ENCODE measurements at regions not wholly inside any gene's neighbourhood (a gene's known extent, or its start where the extent isn't known, plus 50 kb on each side); places are given as distances from the start of the nearest gene placed in this dataset.
"Not testable (repeated sequence)": the region's sequence is repeated elsewhere in the genome, so short reads cannot be mapped to it uniquely, and the experiment has no call there.

DNA sequence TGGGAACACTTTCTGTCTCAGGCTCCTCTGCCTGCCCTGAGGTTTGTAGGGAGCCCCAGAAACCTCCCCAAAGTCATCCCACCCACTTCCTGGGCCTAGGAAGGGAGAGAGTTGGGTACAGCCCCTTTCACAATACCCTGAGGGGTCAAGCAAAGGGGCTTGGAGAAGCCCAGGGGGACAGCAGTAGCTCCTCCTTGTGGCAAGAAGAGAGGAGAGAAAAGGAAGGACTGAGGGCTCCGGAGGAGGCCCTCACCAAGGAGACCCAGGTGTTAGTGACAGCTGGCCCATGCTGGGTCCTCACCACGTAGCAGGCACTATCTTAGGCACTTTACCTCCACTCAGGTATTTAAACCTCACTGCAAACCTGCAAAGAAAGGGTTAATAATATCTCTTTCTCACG, 112.8 kb downstream of the IRX5 start:
- no peak for DNase-seq

DNA sequence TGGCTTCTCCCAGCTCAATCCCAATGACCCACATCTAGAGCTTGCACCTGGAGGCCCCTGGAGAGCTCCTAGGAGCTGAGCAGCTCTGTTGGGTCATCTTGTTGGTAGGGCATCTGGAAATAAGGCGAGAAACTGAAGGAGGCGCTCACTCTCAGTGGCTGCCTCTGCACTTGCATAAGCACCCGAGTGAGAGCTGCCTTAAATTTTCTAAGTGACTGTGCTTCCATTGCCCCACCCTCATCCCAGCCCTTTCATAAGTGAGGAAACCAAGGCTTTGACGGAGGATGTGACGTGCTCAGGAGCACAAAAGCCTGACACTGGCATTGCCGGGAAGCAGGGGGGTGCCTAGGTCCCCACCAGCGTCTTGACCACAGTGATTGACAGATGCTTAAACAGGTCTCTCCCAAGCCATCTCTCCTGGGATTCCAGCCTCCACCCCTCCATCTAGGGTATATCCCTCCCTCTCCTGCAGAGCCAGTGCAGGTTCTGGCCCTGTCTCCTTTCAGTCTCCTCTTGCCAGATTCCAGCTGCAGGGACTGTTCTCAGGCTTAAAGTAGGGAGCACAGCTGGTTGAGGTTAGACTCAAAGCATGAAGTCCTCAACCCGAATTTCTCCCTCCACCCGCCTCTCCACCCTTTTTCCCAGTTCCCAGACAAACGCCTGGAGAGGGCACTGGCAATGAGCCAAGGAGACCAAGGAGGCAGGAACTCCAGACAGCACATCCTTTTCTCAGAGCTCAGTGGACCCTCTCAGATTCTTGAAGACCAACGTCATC, 113.7 kb downstream of the IRX5 start:
- peak; percentile 2 for DNase-seq

DNA sequence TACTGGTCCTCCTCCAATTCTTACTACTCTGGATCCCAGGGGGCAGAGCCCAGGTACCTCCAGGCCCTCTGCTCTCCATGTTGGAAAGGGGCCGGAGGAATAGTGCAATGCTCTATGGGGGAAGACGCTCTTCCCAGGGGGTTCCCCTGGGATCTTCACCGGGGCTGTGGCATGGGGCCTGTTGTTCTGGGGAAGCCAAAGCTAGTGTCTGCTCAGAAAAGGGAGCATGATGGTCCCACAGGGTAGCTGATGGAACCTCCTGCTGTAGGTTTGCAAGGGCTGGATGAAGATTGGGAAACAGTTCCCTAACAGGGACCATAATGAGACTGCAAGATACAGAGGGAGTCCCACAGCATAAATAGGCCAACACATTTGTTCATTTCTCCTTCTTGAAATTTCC, 114.7 kb downstream of the IRX5 start:
- no peak for DNase-seq

DNA sequence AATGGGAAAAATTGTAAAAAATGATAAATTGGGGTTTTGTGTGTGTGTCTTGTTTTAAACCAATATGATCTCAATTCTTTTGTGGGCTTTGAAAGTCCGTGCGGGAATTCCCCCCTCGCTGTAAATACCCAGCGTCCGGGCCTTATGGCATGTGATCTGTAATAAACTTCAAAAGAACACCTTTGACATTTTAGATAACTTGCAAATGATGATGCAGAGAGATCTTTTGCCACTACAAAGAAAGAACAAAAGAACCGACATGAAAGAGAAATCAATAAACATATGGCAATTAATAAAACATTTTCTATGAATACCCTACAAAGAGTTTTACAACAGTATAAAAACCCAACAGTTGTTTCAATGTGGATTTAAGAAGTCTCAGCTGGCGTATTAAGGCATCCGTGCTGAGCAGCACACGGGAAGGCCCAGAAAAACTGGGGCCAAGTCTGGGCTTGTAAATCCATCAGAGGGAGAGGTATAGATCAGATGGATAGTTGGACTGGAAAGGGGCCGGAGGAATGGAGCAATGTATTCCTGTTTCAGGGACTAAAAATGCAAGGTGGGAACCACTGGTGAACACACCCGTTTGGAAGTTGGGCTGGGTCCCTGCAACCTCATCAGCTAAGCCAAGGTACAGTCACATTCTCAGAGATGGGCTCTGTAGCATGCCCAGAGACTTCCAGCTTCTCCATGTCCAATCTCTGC, 115.2 kb downstream of the IRX5 start:
- DNase-seq, result peak; percentile 3

DNA sequence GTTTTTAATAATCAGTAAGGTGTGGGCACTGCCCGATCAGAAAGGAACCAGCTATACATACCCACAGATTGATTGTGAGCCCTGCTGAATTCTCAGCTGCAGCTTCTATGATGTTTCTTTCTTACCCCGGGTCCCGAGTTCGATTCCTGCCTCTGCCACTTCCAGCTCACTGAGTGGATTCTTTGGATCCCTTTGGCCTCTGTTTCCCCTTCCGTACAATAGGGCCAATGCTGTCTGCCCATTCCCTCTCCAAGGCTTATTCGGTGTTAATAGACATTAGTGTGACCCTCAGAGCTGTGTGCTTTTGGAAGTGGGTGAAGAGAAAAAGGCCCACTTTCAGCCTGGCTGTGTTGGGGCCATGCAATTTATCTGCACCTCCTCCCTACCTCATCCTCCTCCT, 115.8 kb downstream of the IRX5 start:
- no peak for DNase-seq

DNA sequence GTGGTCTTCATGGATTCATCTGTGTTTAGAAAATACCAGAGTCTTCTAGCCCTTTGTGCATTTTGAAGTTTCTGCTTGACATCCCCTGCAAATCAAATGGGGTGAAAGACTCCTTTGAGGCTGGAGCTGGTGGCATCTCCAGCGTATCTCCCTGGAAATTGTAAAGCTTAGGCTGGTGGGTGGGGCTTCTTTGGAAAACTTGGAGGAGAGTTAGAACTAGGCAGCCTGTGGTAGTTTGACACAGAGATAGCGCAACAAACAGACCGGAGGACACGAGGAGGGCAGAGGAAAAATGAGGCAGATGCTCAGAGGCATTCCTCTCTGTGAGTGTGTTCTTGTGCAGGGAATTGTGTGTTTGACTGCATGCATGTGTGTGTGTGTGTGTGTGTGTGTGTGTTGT, 116.3 kb downstream of the IRX5 start:
- DNase-seq, result peak; percentile 13

DNA sequence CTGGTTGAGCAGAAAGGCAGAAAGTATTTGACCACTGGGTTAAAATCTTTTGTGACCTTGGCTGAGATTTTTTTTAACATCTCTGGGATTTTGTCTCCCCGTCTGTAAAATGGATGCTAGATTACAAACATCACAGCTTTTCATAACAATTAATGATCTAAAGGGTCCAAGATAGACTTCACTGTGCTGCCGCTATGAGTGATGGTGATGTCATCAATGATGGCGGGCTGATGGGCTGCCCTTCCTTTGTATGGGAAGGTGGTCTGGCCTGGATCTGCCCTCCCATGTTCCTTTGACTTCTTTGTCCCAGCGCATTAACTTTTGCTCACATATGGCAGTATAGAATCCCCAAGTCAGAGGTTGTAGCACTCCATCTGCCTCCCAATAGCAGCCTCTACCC, 116.7 kb downstream of the IRX5 start:
- DNase-seq, result peak; percentile 1

DNA sequence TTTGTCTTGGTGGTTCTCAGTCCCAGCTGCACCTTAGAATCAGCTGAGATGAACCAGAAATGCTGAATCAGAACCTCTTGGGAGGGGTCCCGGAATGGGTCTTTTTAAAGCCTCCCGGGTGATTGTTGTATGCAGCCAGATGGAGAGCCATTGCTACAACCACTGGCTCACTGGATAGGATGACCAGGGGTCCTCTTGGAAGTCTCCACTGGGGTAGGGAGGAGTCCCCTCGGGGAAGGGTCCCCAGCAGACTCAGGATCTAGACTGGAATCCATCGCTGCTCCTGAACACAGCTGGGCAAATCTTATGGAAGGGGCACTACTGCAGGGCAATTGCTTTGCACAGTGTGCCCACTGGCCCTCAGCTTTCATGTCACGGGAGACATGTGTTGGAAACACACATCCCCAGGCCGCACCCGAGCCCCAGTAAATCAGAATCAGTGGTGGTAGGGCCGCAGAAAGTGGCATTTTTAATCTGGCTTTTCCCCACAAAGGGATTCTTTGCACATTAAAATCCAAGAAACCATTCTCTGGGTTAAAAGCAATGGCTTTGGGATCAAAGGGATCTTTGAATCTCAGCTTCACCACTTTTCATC, 117.3 kb downstream of the IRX5 start:
- DNase-seq, result peak; percentile 1

DNA sequence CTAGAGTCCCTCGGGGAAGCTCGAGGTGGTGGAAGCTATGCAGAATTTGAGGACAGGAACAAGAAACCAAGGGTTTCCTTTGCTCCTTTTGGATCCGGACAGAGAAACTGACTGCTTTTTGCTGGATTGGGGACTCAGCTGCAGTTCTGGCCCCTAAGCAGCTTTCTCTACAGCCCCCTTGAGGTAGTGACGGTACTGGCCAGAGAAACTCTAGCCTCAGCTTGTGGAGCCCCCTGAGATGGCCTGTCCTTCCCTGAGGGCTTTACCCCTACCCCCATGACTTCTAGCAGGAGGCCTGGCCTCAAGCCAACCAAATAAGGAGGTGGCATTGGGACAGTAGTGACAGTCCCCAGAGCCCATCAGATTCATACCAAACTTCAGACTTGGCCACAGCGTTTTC, 118.1 kb downstream of the IRX5 start:
- peak; percentile 1 for DNase-seq

DNA sequence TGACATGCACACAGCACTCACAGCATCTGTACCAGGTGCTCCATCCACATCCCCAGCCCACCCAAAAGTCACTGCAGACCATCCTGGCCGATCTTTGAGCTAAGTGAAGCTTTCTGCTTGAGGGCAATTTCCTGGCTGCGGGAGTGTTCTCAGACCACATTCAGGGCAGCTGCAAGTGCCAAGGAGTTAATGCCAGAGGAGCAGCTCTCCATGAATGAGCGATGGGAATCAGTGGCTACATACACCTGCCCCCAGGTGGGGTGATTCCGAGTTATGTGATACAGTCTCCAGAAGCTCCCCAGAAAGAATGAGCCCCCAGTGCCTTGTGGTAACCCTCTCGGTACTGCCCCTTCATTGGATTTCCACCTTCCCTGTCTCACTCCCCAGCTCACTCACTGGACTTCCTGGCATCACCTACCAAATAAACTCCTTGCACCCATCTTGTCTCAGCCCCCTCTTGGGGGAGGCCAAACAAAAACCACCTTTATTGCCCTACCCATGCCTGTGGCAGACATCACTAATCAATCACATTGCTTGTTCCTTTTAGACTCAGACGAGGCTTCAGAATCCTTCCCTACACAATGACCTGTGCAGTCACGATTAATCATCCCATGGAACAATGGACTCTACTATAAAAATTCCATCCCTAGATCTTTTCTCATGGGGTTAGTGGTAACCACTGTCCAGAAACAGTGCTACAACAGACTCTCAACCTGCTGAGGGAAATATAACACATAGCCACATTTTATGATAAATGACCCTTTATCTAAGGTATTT, 121.1 kb downstream of the IRX5 start:
- no peak for DNase-seq

DNA sequence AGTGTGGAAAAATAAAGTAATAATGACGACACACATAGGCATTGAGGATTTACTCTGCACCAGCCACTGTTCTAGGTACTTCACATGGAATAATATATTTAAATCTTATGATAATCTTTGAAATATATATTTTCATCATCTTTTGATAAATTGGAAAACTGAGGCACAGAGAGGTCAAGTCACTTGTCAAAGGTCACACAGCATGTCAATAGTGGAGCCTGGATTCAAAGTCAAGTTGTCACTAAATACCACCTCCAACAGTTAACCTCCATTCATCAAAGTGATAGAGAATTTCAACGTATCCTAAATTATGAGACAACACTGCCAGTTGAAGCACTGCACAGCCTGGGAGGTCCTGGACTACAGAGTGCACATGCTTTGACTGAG, 121.7 kb downstream of the IRX5 start:
- no peak for DNase-seq

DNA sequence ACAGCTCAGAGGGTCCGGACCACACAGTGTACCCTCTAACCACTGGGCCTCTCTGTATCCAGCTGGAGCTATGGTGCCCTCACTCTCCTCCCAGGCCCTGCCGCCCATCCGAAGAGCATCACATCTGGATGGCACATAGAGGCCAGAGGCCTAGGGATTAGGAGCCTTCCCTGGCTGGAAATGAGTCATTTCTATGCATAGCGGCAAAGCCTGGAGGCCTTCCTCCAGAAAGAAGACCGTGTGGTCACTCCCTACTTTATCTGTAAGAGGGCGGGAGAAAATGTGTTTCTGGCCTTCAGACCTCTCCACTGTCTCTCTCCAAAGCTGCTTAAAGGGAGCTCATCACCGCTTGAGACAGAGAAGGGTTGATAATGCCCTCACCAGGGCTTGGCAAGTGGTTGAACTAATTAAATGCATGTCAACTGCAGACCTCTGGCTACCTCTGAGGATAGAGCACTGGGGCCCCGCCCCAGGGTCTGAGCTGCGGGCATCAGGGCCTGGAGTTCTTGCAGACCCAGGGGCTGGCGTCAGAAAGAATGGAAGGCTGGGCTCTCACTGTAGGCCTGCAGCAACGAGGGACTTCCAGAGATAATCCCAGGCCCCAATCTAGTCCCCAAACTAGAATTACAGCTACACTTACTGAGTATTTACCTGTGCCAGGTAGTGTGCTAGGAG, 122.2 kb downstream of the IRX5 start:
- DNase-seq, result no peak

DNA sequence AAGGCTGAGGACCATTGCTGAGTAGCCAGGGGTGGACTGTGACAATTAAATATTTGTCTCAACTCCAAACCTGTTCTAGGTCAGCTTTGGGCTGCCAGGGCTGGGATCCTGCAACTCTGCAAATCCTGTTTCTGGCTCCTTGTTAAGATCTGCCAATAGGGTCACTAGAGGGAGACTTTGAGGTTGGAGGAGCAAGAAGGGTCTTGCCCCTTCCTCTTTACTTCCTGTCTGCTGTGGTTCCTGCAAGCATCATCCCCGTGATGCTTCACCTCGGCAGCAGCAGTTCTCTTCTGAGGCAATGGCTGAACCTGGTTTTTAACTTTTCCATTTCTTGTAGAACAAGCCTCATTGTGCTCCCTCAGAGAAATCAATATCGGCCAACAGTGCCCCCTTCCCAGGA, 124.6 kb downstream of the IRX5 start:
- no peak for DNase-seq

DNA sequence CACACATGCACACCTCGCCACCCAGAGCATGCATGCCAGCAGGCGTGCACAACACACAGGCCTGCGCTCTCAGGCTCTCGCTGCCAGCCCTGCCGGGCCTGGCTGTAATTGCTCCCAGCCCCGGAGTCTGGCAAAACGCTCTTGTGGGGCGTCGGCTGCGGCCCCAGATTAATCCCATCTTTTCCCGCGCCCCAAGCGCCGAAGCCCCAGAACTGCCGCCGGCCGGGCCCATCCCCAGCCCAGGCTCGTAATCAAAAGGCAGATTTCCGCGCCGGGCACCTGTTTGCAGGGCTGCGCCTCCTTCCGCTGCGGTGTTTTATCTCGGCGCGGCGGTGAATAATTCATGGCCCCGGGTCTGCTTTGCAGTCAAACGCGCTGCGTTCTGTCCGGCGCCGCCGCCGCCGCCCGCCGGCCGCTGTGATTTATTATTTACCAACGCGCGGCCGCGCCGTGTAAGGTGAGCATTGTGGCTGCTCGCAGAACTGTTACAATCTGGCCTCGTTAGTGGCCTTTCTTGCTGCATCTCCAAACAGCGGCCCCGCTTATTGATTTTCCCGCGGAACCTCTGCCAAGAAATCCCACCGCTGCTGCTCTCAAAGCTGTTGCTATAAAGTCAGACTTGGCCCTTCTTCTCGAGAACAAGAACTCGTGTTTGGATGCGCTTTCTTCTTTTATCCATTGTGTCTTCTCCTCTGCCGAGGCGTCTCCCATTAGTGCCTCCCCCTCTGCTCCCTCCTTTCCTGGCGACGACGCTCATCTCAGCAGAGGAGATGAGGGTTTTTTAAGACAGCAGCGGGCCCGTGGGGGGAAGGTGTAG, 126.1 kb downstream of the IRX5 start:
- peak; percentile 94 for DNase-seq

DNA sequence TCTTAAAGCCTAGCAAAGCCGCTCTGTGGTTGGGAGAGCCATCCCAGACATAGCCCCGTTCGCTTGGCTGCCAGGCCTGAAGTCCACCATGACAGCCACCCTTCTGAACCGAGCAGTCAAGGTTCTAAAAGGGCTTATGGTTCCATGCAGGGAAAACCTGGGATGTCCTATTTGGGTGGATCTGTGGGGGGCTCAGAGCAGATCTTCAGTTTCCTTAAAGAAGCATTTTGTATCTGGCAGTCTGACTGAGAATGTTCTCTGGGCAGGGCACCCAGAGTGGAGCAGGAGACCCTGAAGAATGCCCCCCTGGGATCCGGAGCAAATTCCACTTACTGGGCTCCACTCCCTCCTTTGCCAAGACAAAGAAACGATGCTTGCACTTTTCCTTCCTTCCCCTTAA, 127.2 kb downstream of the IRX5 start:
- DNase-seq, result no peak

DNA sequence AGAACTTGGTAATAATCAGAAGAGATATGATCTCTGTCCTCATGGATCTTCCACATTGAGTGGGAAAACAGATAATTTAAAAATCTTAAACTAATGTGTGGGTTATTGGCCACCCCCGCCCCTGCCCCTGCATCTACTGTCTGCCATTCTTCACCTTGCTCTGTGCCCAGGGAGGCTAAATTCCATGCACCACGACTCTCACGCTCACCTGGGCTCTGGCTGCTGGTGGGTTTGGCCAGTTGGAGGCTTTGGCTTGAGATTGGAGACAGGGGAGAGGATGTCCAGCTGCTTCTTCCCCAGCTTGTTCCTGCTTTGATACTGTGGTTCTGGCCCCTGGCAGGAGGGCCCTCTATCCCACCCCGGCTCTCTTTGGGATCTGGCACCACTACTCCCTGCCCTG, 127.9 kb downstream of the IRX5 start:
- DNase-seq, result no peak

DNA sequence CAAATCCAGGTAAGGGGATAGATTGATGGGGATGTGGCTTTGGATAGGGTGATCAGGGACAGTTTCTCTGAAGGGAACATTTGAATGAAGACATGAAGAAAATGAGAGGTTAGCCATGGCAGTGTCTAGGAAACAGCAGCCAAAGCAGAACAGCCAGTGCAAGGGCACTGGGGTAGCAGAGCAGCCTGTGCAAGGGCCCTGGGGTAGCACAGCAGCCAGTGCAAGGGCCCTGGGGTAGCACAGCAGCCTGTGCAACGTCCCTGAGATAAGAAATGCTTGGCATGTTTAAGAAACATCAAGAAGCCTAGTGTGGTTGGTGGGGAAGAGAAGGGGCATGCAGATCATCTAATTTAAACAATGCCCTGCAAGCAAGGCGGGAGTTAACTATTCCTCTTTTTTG, 128.5 kb downstream of the IRX5 start:
- DNase-seq, result no peak

DNA sequence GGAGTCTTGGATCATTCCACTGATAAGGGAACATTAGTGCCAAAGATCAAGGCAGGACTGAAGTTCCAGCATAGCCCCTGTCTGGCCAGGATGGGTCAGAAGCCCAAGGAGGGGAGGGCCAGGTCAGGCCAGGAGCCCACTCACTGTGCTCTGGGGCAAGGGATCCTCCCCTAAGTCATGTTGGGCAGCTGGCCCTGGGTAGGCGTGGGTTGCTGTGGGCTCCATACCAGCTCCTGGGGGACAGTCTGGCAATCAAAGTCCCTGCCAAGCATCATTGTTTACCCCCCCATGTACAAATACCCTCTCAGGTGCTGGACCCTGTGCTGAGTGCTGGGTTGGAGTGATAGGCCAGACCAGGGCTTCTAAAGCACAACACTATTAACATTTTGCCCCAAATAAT, 130.5 kb downstream of the IRX5 start:
- no peak for DNase-seq

DNA sequence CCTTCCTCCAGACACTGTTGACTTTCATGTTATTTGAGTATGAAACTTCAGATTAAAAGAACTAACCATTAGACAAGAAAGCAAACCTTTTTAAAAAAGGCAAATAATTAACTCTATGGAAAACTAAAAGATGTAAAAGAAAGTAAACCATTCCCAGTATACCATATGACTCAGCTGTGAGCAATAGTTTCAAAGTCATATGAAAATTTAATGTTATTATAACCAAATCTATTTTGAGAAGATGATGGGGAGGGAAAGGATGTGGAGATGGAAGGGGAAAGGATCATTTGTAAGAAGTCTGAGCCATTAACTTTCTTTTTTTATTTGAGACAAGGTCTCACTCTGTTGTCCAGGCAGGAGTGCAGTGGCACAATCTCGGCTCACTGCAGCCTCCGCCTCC, 131.8 kb downstream of the IRX5 start:
- DNase-seq, result no peak

DNA sequence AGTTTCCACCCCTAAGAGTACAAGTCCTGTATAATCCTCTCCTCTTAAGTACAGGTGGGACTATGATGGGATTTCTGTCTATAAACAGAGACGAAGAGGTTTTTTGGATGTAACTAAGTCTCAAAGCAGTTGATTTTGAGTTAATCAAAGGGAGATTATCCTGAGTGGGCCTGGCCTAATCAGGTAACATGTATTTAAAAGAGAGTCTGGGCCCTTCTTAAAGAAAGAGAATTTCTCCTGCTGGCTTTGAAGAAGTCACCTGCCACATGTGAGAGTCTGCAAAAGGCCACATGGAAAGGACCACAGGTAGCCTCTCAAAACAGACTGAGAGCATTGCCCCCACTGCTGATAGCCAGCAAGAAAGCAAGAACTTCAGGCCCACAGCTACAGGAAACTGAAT, 142.3 kb downstream of the IRX5 start:
- no peak for DNase-seq

DNA sequence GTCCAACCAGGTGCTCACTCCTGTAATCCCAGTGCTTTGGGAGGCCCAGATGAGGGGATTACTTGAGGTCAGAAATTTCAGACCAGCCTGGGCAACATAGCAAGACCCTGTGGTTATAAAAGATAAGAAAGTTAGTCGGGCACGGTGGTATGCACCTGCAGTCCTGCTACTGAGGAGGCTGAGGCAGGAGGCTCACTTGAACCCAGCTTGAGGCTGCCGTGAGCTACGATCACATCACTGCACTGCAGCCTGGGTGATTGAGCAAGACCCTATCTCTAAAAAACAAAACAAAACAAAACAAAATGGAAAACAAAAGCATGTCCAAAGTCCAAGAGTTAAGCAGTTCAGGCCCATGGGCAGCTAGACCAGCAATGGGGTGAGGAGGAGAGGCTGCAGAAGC, 143.2 kb downstream of the IRX5 start:
- DNase-seq, result no peak

DNA sequence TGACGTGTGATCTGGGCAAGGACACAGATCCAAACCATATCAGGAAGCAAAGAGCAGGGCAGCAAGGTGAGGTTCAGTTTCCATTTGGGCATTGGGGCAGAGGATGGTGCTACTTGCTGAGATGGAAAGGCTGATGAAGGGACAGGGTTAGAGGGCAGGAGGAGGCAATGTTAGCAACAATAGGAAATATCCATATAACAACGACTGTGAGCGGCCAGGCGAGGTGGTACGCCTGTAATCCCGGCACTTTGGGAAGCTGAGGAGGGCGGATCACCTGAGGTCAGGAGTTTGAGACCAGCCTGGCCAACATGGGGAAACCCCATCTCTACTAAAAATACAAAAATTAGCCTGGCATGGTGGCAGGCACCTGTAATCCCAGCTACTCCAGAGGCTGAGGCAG, 144.5 kb downstream of the IRX5 start:
- DNase-seq, result not testable (repeated sequence)

Data from retina (tissue), 1 donor.